ENCODE measurements at regions not wholly inside any gene's neighbourhood (a gene's known extent, or its start where the extent isn't known, plus 50 kb on each side); places are given as distances from the start of the nearest gene placed in this dataset.
"Not testable (repeated sequence)": the region's sequence is repeated elsewhere in the genome, so short reads cannot be mapped to it uniquely, and the experiment has no call there.

GRCh38 chr4:49154308-49155103 is 168.4 kb downstream of the CWH43 start:
- TF ChIP-seq CTCF, POLR2A (IDR thresholded peaks at IDR 0.05): not testable (repeated sequence)

Measured in heart left ventricle (tissue), 13 donors.